Keratinocyte (primary cell): ENCODE measurements at regions not wholly inside any gene's neighbourhood (a gene's known extent, or its start where the extent isn't known, plus 50 kb on each side); places are given as distances from the start of the nearest gene placed in this dataset.

ENCODE experiments used
- DNase-seq: peaks from one replicate; pipeline ENCODE4 v3.0.0-alpha.2; 2011; ENCODE audit warnings: low read depth, missing footprints, low spot score
- FAIRE-seq: peaks from 2 replicates; lab custom pipeline; 2011; peaks lifted over from hg19 to GRCh38; lab: Jason Lieb, UNC
- H2AFZ ChIP-seq: 2 replicates; pipeline ENCODE4 v1.6.0; 2012; ENCODE audit warnings: low read length, control low read depth, inconsistent platforms; ENCODE audit not compliant: control insufficient read depth
- H3K27ac ChIP-seq: 2 replicates; pipeline ENCODE4 v1.5.1; 2011; ENCODE audit warnings: low read length; ENCODE audit not compliant: control insufficient read depth, insufficient read depth
- H3K27me3 ChIP-seq: 3 replicates; pipeline ENCODE4 v1.6.0; 2011; ENCODE audit warnings: low read length; ENCODE audit not compliant: control insufficient read depth, insufficient read depth; ENCODE audit errors: extremely low read depth
- H3K36me3 ChIP-seq, 2 experiments: 2 replicates in 1 of 2; 3 replicates in 1 of 2; pipeline ENCODE4 v1.5.1; 2011; ENCODE audit warnings: low read length in 2 of 2, mild to moderate bottlenecking in 1 of 2; ENCODE audit not compliant: control insufficient read depth in 2 of 2, insufficient read depth in 2 of 2; ENCODE audit errors: extremely low read depth in 1 of 2
- H3K4me1 ChIP-seq: 3 replicates; pipeline ENCODE4 v1.5.1; 2011; ENCODE audit warnings: low read length; ENCODE audit not compliant: control insufficient read depth, insufficient read depth; ENCODE audit errors: extremely low read depth
- H3K4me2 ChIP-seq: 3 replicates; pipeline ENCODE4 v1.6.0; 2011; ENCODE audit warnings: low read depth, low read length; ENCODE audit not compliant: control insufficient read depth, insufficient read depth; ENCODE audit errors: extremely low read depth
- H3K4me3 ChIP-seq, 3 experiments: fragments of 200-600 bp in 1 of 3; sonication (generic) in 1 of 3; 2 replicates in 2 of 3; 3 replicates in 1 of 3; pipeline ENCODE4 v1.5.1; 2011 to 2016; ENCODE audit warnings: low read length in 3 of 3, mild to moderate bottlenecking in 3 of 3, control low read depth in 2 of 3, inconsistent platforms in 1 of 3, low read depth in 1 of 3, mixed read lengths in 1 of 3, mixed run types in 1 of 3, moderate library complexity in 1 of 3; ENCODE audit not compliant: control insufficient read depth in 2 of 3, insufficient read depth in 2 of 3; ENCODE audit errors: extremely low read depth in 1 of 3
- H3K79me2 ChIP-seq: 2 replicates; pipeline ENCODE4 v1.6.0; 2012; ENCODE audit warnings: low read length; ENCODE audit not compliant: control insufficient read depth, insufficient read depth
- H3K9ac ChIP-seq: 3 replicates; pipeline ENCODE4 v1.6.0; 2011; ENCODE audit warnings: low read length; ENCODE audit not compliant: control insufficient read depth, insufficient read depth; ENCODE audit errors: extremely low read depth
- H3K9me1 ChIP-seq: 3 replicates; pipeline ENCODE4 v1.6.0; 2011; ENCODE audit warnings: low read length; ENCODE audit not compliant: control insufficient read depth, insufficient read depth; ENCODE audit errors: extremely low read depth
- H3K9me3 ChIP-seq: 2 replicates; pipeline ENCODE4 v1.5.1; 2012; ENCODE audit warnings: low read depth, low read length; ENCODE audit not compliant: control insufficient read depth
- H4K20me1 ChIP-seq: 3 replicates; pipeline ENCODE4 v1.6.0; 2011; ENCODE audit warnings: low read length; ENCODE audit not compliant: control insufficient read depth, insufficient read depth; ENCODE audit errors: extremely low read depth
- EZH2 ChIP-seq: IDR thresholded peaks from one replicate; pipeline ENCODE4 v1.6.1; 2012; ENCODE audit warnings: inconsistent platforms, mild to moderate bottlenecking, low read length, moderate library complexity
- dilution Hi-C: fragments of 300-500 bp; cut with MboI; formaldehyde crosslinking; loops from one replicate; pipeline ENCODE4 v1.7.0; 2020; ENCODE audit warnings: low sequenced_read_pairs; ENCODE audit not compliant: extremely low pct_ligation_motif_present
- TF ChIP-seq, protein P1 (sequence below), 3 experiments: IDR thresholded peaks in 1 of 3; conservative IDR thresholded peaks in 1 of 3; optimal IDR thresholded peaks in 1 of 3; 2 replicates in 2 of 3; 3 replicates in 1 of 3; pipeline versions ENCODE3 to v1.5.1; 2011; ENCODE audit warnings: low read length in 3 of 3, mild to moderate bottlenecking in 3 of 3, moderate library complexity in 2 of 3, control low read depth in 1 of 3, inconsistent platforms in 1 of 3; ENCODE audit not compliant: insufficient read depth in 2 of 3; ENCODE audit errors: extremely low read depth in 1 of 3

DNA sequence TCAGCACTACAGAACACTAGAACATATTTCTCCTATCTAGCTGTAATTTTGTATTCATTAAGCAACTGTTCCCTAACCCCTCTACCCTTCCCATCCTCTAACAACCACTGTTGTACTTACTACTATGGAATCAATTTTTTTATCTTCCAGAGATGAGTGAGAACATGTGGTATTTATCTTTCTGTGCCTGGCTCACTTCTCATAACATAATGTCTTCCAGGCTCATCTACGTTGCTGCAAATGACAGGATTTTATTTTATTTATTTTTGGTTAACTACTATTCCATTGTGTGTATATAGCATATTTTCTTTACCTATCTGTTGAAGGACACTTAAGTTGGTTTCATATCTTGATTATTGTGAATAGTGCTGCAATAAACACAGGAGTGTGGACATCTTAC is 200.9 kb upstream of the CHRM2 start:
- H2AFZ ChIP-seq: no peak overlapping the region
- no peaks in the 10 kb centered on the region for H3K9me3 ChIP-seq
- no peaks in the 10 kb centered on the region for H3K9me1 ChIP-seq
- H4K20me1 ChIP-seq: no peaks in the 10 kb centered on the region
- H3K27me3 ChIP-seq: no peaks in the 10 kb centered on the region
- H3K27ac ChIP-seq: no peak overlapping the region
- no peaks in the 10 kb centered on the region for H3K4me1 ChIP-seq
- FAIRE-seq (no peak), DNase-seq (no peak)
- no peak overlapping the region for H3K4me3 ChIP-seq
- dilution Hi-C loops: no loop called here
- H3K9ac ChIP-seq: no peak overlapping the region
- TF ChIP-seq, protein P1, sequence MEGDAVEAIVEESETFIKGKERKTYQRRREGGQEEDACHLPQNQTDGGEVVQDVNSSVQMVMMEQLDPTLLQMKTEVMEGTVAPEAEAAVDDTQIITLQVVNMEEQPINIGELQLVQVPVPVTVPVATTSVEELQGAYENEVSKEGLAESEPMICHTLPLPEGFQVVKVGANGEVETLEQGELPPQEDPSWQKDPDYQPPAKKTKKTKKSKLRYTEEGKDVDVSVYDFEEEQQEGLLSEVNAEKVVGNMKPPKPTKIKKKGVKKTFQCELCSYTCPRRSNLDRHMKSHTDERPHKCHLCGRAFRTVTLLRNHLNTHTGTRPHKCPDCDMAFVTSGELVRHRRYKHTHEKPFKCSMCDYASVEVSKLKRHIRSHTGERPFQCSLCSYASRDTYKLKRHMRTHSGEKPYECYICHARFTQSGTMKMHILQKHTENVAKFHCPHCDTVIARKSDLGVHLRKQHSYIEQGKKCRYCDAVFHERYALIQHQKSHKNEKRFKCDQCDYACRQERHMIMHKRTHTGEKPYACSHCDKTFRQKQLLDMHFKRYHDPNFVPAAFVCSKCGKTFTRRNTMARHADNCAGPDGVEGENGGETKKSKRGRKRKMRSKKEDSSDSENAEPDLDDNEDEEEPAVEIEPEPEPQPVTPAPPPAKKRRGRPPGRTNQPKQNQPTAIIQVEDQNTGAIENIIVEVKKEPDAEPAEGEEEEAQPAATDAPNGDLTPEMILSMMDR (optimal IDR thresholded peaks at IDR 0.05 in 1 of 3, IDR thresholded peaks at IDR 0.05 in 1 of 3, conservative IDR thresholded peaks at IDR 0.05 in 1 of 3; ENCODE audit: extremely low read depth in 1 of 3, insufficient read depth in 2 of 3, low read length in 3 of 3): no peak
- no peak for TF ChIP-seq EZH2
- no peaks in the 10 kb centered on the region for H3K79me2 ChIP-seq
- no peaks in the 10 kb centered on the region for H3K36me3 ChIP-seq
- no peak overlapping the region for H3K4me2 ChIP-seq

DNA sequence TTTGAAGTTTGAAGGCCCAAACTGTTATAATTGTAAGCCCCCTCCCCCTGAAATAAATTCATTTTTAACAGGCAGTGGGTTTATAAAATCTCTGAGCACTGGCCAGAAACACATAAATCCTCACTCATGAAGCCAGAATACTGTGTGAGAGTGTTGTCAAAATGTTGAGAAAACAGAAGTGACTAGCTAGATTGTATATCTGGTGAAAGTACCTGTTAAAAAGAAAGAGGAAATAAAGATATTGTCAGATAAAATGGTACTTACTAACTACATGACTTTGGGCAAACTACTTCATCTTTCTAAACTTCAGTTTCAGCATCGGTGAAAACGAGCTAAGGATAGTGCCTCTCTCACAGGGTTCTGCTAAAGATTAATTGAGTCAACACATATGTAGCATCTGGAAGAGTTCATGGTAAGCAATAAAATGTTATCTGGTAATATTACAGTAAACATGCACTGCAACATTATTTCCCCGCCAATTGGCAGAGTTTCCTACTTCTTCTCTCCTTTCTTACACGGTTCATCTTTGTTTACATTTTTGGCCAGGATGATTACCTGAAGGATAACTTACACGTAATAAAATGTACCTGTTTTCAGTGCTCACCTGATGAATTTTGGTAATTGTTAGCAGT is 202.5 kb upstream of the CHRM2 start:
- H3K27ac ChIP-seq: no peak overlapping the region
- no peak for FAIRE-seq
- no peaks in the 10 kb centered on the region for H3K79me2 ChIP-seq
- TF ChIP-seq EZH2: no peak
- TF ChIP-seq, protein P1 (optimal IDR thresholded peaks at IDR 0.05 in 1 of 3, IDR thresholded peaks at IDR 0.05 in 1 of 3, conservative IDR thresholded peaks at IDR 0.05 in 1 of 3; ENCODE audit: extremely low read depth in 1 of 3, insufficient read depth in 2 of 3, low read length in 3 of 3): no peak
- no peaks in the 10 kb centered on the region for H3K27me3 ChIP-seq
- no peak overlapping the region for H2AFZ ChIP-seq
- no peaks in the 10 kb centered on the region for H4K20me1 ChIP-seq
- H3K36me3 ChIP-seq: no peaks in the 10 kb centered on the region
- no peaks in the 10 kb centered on the region for H3K4me1 ChIP-seq
- DNase-seq: no peak
- H3K4me2 ChIP-seq: no peak overlapping the region
- H3K4me3 ChIP-seq: no peak overlapping the region
- no peaks in the 10 kb centered on the region for H3K9me3 ChIP-seq
- no peaks in the 10 kb centered on the region for H3K9me1 ChIP-seq
- H3K9ac ChIP-seq: no peak overlapping the region
- dilution Hi-C loops: no loop called here
